ENCODE measurements at regions not wholly inside any gene's neighbourhood (a gene's known extent, or its start where the extent isn't known, plus 50 kb on each side); places are given as distances from the start of the nearest gene placed in this dataset.

DNA sequence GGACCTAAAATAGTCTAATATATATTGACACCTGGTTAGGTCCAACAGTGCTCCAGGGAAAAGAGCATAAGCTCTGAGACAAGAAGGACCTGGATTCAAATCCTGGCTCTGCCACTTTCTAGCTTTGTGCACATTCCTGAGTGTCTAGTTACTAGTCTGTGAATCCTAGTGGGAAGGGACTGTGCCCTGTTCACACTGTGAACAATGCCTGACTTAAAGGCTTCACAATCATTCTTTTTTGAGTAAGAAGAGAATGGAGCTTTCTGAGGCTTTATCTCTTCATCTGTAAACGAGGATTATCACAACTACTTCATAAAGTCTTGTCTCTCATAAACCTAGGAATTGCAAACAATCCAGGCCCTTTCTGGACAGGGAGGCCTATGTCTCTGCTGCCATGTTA is 235.9 kb downstream of the SOX2 start:
- Histone ChIP-seq H3K27ac (ENCODE audit: low read depth, low read length, poor library complexity, severe bottlenecking) (no peak overlapping the region), H3K27me3 (replicated peaks; ENCODE audit: insufficient read depth, low read depth, low read length, poor library complexity) (no peaks in the 10 kb centered on the region), H3K4me3 (ENCODE audit: low read depth, low read length, poor library complexity, severe bottlenecking) (no peak overlapping the region), H3K36me3 (ENCODE audit: insufficient read depth, low read length, poor library complexity, severe bottlenecking) (no peaks in the 10 kb centered on the region), H3K9me3 (ENCODE audit: low read depth, low read length, poor library complexity, severe bottlenecking) (no peaks in the 10 kb centered on the region), H3K4me1 (ENCODE audit: insufficient read depth, low read length, poor library complexity, severe bottlenecking) (peaks cover 18% of the 10 kb centered on the region)
- ChIA-PET CTCF (no interaction called here), POLR2A (ENCODE audit: low non-redundant PET) (no interaction called here)
- intact Hi-C loops (cut with micrococcal nuclease; ENCODE audit: unreplicated experiment): no loop called here
- no peak for DNase-seq (ENCODE audit: low spot score)
- no peak for TF ChIP-seq EZH2 (IDR thresholded peaks at IDR 0.05; ENCODE audit: borderline replicate concordance, low read depth, low read length, poor library complexity, severe bottlenecking)
- TF ChIP-seq, protein P1, sequence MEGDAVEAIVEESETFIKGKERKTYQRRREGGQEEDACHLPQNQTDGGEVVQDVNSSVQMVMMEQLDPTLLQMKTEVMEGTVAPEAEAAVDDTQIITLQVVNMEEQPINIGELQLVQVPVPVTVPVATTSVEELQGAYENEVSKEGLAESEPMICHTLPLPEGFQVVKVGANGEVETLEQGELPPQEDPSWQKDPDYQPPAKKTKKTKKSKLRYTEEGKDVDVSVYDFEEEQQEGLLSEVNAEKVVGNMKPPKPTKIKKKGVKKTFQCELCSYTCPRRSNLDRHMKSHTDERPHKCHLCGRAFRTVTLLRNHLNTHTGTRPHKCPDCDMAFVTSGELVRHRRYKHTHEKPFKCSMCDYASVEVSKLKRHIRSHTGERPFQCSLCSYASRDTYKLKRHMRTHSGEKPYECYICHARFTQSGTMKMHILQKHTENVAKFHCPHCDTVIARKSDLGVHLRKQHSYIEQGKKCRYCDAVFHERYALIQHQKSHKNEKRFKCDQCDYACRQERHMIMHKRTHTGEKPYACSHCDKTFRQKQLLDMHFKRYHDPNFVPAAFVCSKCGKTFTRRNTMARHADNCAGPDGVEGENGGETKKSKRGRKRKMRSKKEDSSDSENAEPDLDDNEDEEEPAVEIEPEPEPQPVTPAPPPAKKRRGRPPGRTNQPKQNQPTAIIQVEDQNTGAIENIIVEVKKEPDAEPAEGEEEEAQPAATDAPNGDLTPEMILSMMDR (conservative IDR thresholded peaks at IDR 0.05; ENCODE audit: low read depth, low read length): no peak
- BruUV-seq (replicated peaks): no TSS peak

- DNase-seq (ENCODE audit: low spot score): no peak
- POLR2A ChIA-PET (ENCODE audit: low non-redundant PET): no interaction called here
Observed at GRCh38 chr3:181948286-181948685, 236.6 kb downstream of the SOX2 start.

DNA sequence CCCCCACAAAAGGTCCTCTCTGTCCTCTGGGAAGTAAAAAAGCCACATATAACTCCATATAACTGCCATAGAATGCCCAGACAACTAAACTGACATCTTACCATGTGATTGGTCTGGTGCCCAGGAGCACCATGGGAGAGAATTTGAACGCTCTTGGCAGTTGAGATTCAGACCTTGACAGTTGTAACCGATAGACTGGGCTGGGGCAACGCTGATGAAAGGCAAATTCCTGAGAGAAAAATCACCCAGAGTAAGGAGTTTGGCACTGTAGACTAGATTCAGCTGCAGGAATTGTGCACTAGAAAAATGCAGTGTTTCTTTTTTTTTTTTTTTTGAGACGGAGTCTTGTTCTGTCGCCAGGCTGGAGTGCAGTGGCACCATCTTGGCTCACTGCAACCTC is 240.5 kb downstream of the SOX2 start:
- POLR2A ChIA-PET (ENCODE audit: low non-redundant PET): no interaction called here
- no TSS peak for BruUV-seq (replicated peaks)
- no peak for DNase-seq (ENCODE audit: low spot score)

More at GRCh38 chr3:181948286-181948685, 236.6 kb downstream of the SOX2 start:
- no peaks in the 10 kb centered on the region for H3K9me3 ChIP-seq (ENCODE audit: low read depth, low read length, poor library complexity, severe bottlenecking)
- H3K4me1 ChIP-seq (ENCODE audit: insufficient read depth, low read length, poor library complexity, severe bottlenecking): peaks cover 12% of the 10 kb centered on the region
- BruUV-seq (replicated peaks): no TSS peak
- TF ChIP-seq EZH2 (IDR thresholded peaks at IDR 0.05; ENCODE audit: borderline replicate concordance, low read depth, low read length, poor library complexity, severe bottlenecking): no peak
- TF ChIP-seq, protein P1 (conservative IDR thresholded peaks at IDR 0.05; ENCODE audit: low read depth, low read length): 0 out of 2 replicates have a peak, but pooled peaks have one; percentile 37
- H3K27me3 ChIP-seq (replicated peaks; ENCODE audit: insufficient read depth, low read depth, low read length, poor library complexity): no peaks in the 10 kb centered on the region
- CTCF ChIA-PET: no interaction called here
- H3K27ac ChIP-seq (ENCODE audit: low read depth, low read length, poor library complexity, severe bottlenecking): no peak overlapping the region
- no peak overlapping the region for H3K4me3 ChIP-seq (ENCODE audit: low read depth, low read length, poor library complexity, severe bottlenecking)
- intact Hi-C loops (cut with micrococcal nuclease; ENCODE audit: unreplicated experiment): no loop called here
- H3K36me3 ChIP-seq (ENCODE audit: insufficient read depth, low read length, poor library complexity, severe bottlenecking): no peaks in the 10 kb centered on the region

More for the DNA sequence above, 240.5 kb downstream of the SOX2 start:
- no peak overlapping the region for H3K4me3 ChIP-seq (ENCODE audit: low read depth, low read length, poor library complexity, severe bottlenecking)
- H3K27ac ChIP-seq (ENCODE audit: low read depth, low read length, poor library complexity, severe bottlenecking): no peak overlapping the region
- H3K4me1 ChIP-seq (ENCODE audit: insufficient read depth, low read length, poor library complexity, severe bottlenecking): no peaks in the 10 kb centered on the region
- no peaks in the 10 kb centered on the region for H3K36me3 ChIP-seq (ENCODE audit: insufficient read depth, low read length, poor library complexity, severe bottlenecking)
- TF ChIP-seq, protein P1 (conservative IDR thresholded peaks at IDR 0.05; ENCODE audit: low read depth, low read length): no peak
- no peak for TF ChIP-seq EZH2 (IDR thresholded peaks at IDR 0.05; ENCODE audit: borderline replicate concordance, low read depth, low read length, poor library complexity, severe bottlenecking)
- CTCF ChIA-PET: no interaction called here
- no peaks in the 10 kb centered on the region for H3K9me3 ChIP-seq (ENCODE audit: low read depth, low read length, poor library complexity, severe bottlenecking)
- no peaks in the 10 kb centered on the region for H3K27me3 ChIP-seq (replicated peaks; ENCODE audit: insufficient read depth, low read depth, low read length, poor library complexity)
- intact Hi-C loops (cut with micrococcal nuclease; ENCODE audit: unreplicated experiment): no loop called here
